ENCODE measurements at regions not wholly inside any gene's neighbourhood (a gene's known extent, or its start where the extent isn't known, plus 50 kb on each side); places are given as distances from the start of the nearest gene placed in this dataset.

DNA sequence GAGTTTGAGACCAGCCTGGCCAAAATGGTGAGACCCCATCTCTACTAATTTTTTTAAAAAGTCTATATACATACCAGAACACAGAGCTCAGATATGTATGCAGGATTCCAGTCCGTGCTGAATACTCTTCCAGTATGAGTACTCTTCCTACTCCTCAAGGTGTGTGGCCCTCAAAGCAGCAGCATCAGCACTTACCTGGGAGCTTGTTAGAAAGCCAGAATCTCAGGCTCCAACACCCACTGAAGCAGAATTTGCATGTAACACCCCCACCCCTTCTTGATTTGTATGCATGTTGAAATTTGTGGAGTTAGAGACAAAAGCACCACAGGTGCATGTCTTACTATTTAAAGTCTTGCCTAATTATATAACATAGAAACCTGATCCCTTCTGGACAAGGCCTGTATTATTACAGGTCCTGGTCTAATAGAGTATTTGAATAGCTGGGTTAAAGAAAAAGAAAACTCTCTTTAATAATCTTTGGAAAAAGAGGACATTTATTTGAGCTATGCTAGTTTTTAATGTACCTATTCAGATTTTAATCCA, 50.3 kb upstream of the NFE2L2 start:
- DNase-seq = no peak

DNA sequence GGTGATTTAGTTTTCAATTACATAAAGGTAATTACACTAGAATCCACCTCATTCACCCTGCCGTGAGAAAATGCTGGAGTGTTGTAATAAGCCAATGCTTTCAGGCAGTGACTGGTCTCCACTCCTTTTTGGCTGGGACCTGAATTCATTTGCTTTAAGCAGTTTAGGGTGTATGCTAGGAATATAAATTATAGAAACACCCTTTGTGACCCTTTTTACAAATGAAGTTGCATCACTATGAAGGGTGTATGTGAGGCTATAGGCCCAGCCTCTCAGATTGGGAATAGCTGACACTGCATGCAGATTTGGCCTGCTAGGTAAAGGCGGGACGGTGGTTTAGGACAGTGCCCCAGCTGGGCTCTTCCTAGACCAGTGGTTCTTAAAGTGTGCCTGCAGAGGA, 50.8 kb upstream of the NFE2L2 start:
- no peak for DNase-seq

- DNase-seq = no peak
Measured at GRCh38 chr2:177316756-177317155, 52.2 kb upstream of the NFE2L2 start.

GRCh38 chr2:177317443-177317842, 52.9 kb upstream of the NFE2L2 start:
- no peak for DNase-seq

DNA sequence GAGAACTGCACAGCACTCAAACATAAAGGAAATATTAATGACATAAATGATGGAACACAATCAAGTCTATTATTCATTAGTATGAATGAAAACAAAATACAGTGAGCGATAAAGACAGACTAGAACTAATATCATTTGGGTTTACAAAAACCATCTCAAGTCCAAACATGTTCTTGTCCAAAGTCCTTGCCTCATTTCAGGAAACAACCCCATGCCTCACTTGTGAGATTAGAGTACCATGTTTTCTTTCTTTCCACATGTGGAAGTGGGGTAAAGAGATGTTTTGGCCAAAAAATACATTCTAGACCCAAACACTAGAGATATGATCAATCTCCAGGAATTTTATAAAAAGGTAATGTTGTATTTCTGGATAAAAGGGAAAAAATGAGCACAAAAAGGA, 53.3 kb upstream of the NFE2L2 start:
- no peak for DNase-seq

GRCh38 chr2:177318613-177319012, 54.1 kb upstream of the NFE2L2 start:
- no peak for DNase-seq

DNA sequence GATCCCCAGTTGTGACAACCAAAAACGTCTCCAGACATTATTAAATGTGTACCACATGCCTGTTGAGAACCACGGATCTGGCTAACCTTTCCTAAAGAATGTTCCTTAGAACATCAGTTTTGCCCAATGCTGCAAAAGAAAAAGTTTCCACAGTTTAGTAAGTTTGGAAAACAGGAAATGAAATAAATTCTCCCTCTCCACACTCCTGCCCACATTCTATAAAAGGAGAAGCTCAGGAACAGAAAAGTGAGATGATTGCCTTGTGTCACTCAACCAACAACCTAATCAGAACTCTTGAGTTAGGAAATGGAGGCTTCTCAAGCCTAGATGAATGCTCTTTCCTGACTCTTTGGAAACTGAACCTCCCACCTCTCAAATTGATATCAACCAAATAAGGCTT, 56.1 kb upstream of the NFE2L2 start:
- DNase-seq = no peak

DNA sequence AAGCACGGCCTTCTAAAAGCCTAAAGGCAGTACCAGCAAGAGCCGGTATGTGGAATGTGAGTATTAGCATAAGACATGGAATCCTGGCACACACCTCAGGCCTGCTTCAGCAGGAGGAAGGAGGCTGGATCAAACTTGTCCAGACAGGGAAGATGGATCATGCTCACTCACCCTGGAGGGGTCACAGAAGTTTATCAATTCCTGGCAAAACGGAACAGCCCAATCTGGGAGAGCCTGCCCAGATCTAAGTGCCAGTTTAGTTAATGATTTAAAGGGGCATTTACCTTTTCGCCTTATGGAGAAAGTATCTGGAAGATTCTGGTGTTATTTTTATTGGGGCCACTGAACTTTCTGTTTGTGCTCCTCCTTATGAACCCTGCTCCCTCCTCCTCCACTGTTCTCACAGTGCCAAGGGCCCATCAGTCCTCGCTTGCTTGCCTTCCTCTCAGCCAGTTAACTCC, 58.3 kb upstream of the NFE2L2 start:
- DNase-seq = no peak

- no peak for DNase-seq
Measured at GRCh38 chr2:177324797-177325196, 60.3 kb upstream of the NFE2L2 start.

GRCh38 chr2:177325554-177325953, 61.0 kb upstream of the NFE2L2 start:
- no peak for DNase-seq

GRCh38 chr2:177326005-177326404, 61.5 kb upstream of the NFE2L2 start:
- DNase-seq = no peak

DNA sequence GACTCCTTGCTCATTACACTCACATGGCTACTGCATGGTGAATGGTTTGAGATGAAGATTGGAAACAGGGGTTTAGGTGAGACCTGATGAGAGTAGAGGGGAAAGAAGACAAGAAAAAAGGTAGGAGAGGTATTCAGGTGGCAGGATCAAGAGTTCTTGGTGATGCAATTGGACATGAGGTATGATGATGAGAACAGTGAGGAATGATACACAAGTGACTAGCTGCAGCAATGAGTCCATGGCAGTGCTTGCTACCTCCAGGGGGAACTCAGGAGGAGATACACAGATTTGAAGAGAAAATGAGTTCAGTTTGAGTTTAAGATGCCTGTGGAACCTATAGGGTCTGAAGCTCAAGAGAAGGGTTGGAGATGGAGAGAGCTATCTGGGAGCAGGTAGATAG, 62.1 kb upstream of the NFE2L2 start:
- DNase-seq = no peak

DNA sequence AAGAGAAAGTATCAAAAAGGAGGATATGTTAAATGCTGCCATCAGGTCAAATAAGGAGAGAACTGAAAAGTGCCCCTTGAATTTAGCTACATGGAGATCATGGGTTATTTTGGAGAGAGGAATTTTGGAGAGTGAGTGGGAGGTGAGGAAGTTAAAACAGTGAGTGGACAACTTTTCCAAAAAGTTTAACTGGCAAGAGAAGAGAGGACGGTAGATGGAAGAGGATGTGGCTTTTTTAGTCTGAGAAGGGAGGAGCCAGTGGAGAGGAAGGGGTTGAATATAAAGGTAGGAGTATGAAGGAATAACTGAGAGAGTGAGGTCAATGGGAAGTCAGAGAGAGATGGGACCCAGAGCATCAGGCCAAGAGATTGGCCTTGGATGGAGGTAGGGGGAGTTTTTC, 62.5 kb upstream of the NFE2L2 start:
- no peak for DNase-seq

- DNase-seq = no peak
Measured at GRCh38 chr2:177328056-177328455, 63.5 kb upstream of the NFE2L2 start.

DNA sequence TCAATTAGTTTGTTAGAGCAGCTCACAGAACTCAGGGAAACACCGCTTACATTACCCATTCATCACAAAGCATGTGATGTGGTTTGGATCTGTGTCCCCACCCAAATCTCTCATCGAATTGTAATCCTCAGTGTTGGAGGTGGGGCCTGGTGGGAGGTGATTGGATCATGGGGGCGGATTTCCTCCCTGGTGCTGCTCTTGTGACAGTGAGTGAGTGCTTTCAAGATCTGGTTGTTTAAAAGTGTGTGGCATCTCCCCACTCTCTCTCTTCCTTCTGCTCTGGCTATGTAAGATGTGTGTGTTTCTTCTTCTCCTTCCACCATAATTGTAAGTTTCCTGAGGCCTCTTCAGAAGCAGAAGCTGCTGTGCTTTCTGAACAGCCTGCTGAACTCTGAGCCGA, 63.5 kb upstream of the AGPS start:
- DNase-seq = peak; percentile 16

GRCh38 chr2:177331466-177331997, 61.0 kb upstream of the AGPS start:
- no peak for DNase-seq

DNA sequence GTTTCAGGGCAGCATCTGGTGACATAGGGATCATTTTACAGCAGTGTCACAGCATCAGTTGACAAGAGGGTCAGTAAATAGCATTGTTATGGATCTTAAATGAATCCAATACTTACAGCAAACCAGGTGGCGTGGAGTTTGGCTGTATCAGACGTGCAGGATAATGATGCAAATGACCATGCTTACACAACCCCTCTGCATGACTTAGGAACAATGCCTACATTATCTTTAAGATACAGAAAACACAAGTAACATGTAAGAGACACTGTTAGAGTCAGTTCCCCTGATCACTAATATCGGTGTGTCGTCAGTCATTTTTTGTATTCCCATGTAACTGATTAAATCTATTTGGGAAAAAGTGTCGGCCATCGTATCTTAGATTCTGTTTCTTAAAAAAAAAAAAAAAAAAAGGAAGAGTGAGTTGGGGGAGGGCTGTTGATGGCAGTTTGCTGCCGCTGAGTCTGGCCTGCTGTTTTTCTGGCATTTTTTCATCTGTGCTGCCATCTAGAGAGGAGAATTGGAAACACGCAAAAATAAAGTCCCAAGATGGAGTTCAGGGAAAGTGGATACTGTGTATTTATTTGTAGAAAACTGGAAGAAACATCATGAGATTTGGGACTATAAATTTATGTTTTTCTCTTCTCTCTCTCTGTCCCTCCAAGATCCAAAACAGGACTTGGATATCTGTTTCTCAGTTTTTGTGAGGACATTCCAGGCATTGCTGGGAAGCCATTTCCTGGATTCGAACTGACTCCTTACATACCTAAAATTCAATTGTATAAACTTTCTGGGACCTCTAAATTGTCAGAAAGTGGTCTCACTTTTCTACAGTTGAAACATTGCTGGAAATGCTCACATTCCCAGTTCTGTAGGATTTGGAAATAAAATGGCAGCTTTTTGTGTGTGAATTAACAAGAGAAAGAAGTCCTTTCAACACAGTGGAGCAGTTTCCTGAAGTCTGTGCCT, 60.3 kb upstream of the AGPS start:
- DNase-seq = peak; percentile 54

DNA sequence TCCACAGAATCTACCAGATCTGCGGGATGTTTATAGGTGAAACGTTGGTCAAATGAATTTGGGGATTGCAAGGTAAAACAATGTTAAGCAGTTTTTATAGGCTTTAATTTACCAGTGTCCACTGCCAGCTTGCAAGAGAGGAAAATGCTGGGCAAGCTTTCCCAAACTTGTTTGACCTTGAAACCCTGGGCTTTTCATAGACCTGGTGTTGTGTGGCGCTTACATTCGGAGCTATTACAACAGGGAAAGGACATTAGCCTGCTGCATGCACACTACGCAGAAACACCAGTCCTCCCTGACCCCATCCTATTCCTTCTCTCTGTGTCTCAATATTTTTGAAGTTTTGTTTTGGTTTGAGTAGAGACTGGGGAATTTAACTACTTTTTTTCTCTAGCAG, 59.6 kb upstream of the AGPS start:
- DNase-seq = no peak

GRCh38 chr2:177334940-177335543, 57.5 kb upstream of the AGPS start:
- peak; percentile 22 for DNase-seq

GRCh38 chr2:177335917-177336450, 56.6 kb upstream of the AGPS start:
- no peak for DNase-seq

- no peak for DNase-seq
Measured at GRCh38 chr2:177338177-177338721, 54.3 kb upstream of the AGPS start.

GRCh38 chr2:177340158-177340557, 52.4 kb upstream of the AGPS start:
- DNase-seq = no peak

- DNase-seq = no peak
Measured at GRCh38 chr2:177342736-177343135, 49.8 kb upstream of the AGPS start.
